Brain microvascular endothelial cell (primary cell): ENCODE measurements at regions not wholly inside any gene's neighbourhood (a gene's known extent, or its start where the extent isn't known, plus 50 kb on each side); places are given as distances from the start of the nearest gene placed in this dataset.
"Not testable (repeated sequence)": the region's sequence is repeated elsewhere in the genome, so short reads cannot be mapped to it uniquely, and the experiment has no call there.

ENCODE experiments used
- DNase-seq: peaks from one replicate; pipeline ENCODE4 v3.0.0-alpha.2; 2020
- H3K27ac ChIP-seq: fragments of 250-450 bp; sonication (Bioruptor Pico); 2 replicates; pipeline ENCODE4 v1.5.1; 2020; ENCODE audit warnings: mild to moderate bottlenecking, moderate library complexity
- H3K27me3 ChIP-seq: fragments of 250-450 bp; sonication (Bioruptor Pico); replicated peaks from 2 replicates; pipeline ENCODE4 v1.5.1; 2020; ENCODE audit warnings: mild to moderate bottlenecking
- H3K36me3 ChIP-seq: fragments of 250-450 bp; sonication (Bioruptor Pico); replicated peaks from 2 replicates; pipeline ENCODE4 v1.5.1; 2020; ENCODE audit warnings: mild to moderate bottlenecking
- H3K4me3 ChIP-seq: 2 replicates; pipeline ENCODE4 v1.5.1; 2011; ENCODE audit warnings: low read depth, mild to moderate bottlenecking, control low read depth, low read length, moderate library complexity
- in situ Hi-C: cut with HindIII; loops from 2 replicates; pipeline ENCODE4 v1.10.0; 2017; ENCODE audit warnings: low sequenced_read_pairs, low pct_ligation_motif_present
- TF ChIP-seq, protein P1 (sequence below): IDR thresholded peaks from 2 replicates; pipeline ENCODE4 v1.5.1; 2011; ENCODE audit warnings: low read depth, mild to moderate bottlenecking, moderate library complexity, low read length, control low read depth, inconsistent platforms; ENCODE audit errors: missing control alignments

DNA sequence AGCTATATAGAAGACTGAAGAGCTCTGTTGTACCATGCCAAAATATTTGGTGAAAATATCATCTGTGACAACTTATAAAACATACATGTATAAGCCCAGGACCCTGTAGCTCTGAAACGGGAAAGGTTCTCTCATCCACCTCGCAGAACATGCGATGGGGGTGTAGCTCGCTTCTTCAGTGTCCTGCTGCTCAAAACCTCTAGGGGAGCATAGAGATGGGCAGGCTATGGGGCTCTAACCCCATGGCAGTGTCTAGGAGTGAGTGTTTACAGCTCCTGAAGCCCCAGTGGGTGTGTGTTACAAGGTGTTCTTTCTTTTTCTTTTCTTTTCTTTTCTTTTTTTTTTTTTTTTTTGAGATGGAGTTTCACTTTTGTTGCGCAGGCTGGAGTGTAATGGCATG lies 505.2 kb upstream of the SYNCRIP start:
- no peak overlapping the region for H3K4me3 ChIP-seq
- no peak for DNase-seq
- H3K27me3 ChIP-seq: no peaks in the 10 kb centered on the region
- in situ Hi-C loops: no loop called here
- no peak overlapping the region for H3K27ac ChIP-seq
- no peaks in the 10 kb centered on the region for H3K36me3 ChIP-seq
- TF ChIP-seq, protein P1, sequence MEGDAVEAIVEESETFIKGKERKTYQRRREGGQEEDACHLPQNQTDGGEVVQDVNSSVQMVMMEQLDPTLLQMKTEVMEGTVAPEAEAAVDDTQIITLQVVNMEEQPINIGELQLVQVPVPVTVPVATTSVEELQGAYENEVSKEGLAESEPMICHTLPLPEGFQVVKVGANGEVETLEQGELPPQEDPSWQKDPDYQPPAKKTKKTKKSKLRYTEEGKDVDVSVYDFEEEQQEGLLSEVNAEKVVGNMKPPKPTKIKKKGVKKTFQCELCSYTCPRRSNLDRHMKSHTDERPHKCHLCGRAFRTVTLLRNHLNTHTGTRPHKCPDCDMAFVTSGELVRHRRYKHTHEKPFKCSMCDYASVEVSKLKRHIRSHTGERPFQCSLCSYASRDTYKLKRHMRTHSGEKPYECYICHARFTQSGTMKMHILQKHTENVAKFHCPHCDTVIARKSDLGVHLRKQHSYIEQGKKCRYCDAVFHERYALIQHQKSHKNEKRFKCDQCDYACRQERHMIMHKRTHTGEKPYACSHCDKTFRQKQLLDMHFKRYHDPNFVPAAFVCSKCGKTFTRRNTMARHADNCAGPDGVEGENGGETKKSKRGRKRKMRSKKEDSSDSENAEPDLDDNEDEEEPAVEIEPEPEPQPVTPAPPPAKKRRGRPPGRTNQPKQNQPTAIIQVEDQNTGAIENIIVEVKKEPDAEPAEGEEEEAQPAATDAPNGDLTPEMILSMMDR: no peak

DNA sequence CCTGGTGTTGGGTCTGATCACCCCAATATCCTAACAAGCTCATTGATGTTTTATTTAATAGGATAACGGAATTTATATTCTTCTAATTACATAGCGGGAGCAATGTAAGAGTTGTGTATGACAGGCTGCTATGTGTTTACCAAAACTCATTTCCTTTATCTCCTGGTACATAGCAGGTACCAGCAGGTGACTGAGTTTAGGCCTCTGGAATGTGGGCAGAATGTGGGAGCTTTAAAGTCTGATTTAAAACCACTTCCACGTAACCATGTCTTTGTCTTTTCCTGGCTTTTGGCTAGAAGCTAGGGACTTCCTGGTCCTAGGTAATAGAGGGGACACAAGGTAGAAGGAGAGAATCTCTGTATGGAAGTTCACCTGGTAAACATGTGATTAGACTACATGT lies 504.6 kb upstream of the SYNCRIP start:
- no peak for DNase-seq
- Histone ChIP-seq H3K36me3 (no peaks in the 10 kb centered on the region), H3K27ac (no peak overlapping the region), H3K4me3 (no peak overlapping the region), H3K27me3 (no peaks in the 10 kb centered on the region)
- in situ Hi-C loops: no loop called here
- TF ChIP-seq, protein P1: no peak

GRCh38 chr6:86146751-86147150 lies 504.1 kb upstream of the SYNCRIP start:
- DNase-seq, H3K27me3 ChIP-seq, H3K27ac ChIP-seq, H3K4me3 ChIP-seq, in situ Hi-C loops, H3K36me3 ChIP-seq: not testable (repeated sequence)

- no peak overlapping the region for H3K4me3 ChIP-seq
- H3K36me3 ChIP-seq: no peaks in the 10 kb centered on the region
- TF ChIP-seq, protein P1: no peak
- DNase-seq: no peak
- in situ Hi-C loops: no loop called here
- H3K27ac ChIP-seq: no peak overlapping the region
- no peaks in the 10 kb centered on the region for H3K27me3 ChIP-seq
Observed at GRCh38 chr6:86142326-86142725, 499.6 kb upstream of the SYNCRIP start.

DNA sequence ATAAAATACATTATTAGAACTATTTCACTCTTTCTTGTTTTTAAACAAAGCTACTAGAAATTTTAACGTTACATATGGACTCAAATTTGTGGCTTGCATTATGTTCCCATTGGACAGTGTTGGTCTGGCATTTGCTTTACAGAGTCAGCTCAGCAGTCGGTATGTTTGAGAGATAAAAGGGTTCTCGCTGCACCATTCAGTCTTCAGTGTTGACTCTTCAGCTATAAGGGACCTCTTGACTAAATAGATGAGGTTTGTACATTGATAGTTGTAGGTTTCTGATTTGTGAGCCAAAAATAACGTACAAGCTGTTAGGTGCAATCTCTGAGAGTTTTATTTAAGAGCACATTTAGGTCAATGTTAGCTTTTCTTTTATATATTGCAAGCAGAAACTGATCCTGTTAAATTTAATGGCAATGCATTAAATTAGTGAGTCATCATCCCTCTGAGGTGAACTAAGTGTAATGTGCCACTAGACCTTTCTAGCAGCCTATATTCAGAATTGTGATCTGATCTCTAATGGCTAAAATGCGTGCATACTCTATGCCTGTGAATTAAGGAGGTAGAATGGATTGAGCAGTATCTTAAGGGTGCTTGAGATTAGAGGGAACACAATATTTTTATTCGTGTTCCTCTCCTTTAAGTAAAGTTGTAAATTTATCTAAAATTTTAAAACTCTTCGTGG lies 485.6 kb upstream of the SYNCRIP start:
- in situ Hi-C loops: no loop called here
- no peak for DNase-seq
- H3K27ac ChIP-seq: no peak overlapping the region
- no peaks in the 10 kb centered on the region for H3K27me3 ChIP-seq
- H3K36me3 ChIP-seq: no peaks in the 10 kb centered on the region
- TF ChIP-seq, protein P1: no peak
- no peak overlapping the region for H3K4me3 ChIP-seq

DNA sequence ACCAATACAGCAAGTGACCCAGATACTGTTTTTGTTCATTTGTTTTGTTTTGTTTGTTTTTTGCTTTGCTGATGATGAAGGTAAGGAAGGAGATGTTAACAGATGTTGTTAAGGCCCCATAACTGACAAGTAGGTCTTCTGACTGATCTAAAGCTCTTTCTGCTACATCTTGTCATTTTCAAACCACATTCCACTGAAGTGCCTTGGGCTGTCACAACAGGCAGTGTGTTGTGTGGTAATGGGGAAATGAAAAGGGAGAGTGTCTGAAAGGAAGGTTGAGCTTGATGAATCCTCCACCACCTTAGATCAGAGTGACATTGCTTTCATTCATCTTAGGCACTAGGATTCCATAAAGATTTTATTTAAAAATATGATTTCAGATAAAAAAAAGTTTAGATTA lies 479.4 kb upstream of the SYNCRIP start:
- no peak overlapping the region for H3K27ac ChIP-seq
- H3K36me3 ChIP-seq: no peaks in the 10 kb centered on the region
- H3K27me3 ChIP-seq: no peaks in the 10 kb centered on the region
- no peak overlapping the region for H3K4me3 ChIP-seq
- DNase-seq: no peak
- TF ChIP-seq, protein P1: no peak
- in situ Hi-C loops: no loop called here
